Activated naive CD8-positive, alpha-beta T cell treated with anti-CD3 and anti-CD28 coated beads, Interleukin-2, amount 10 ng/mL, durations not matched to agents 7 days and 5 days (primary cell): ENCODE measurements at regions not wholly inside any gene's neighbourhood (a gene's known extent, or its start where the extent isn't known, plus 50 kb on each side); places are given as distances from the start of the nearest gene placed in this dataset.
"Not testable (repeated sequence)": the region's sequence is repeated elsewhere in the genome, so short reads cannot be mapped to it uniquely, and the experiment has no call there.

Source experiments
- ATAC-seq: fragments of 150-1000 bp; cut with Tn5 transposase; one replicate; pipeline ENCODE4 v1.10.0; 2021; ENCODE audit warnings: low read depth, moderate library complexity
- POLR2A ChIA-PET: fragments of 350-600 bp; sonication (Branson Sonifier 250); formaldehyde crosslinking; loops from one replicate; lab custom pipeline; 2021; ENCODE audit warnings: antibody characterized with exemption; lab: Charles Lee
- DNase-seq: peaks from one replicate; pipeline ENCODE4 v3.0.0; 2021
- H3K27ac Mint-ChIP-seq: one replicate; pipeline ENCODE4 v1.8.0; 2022; ENCODE audit warnings: mild to moderate bottlenecking, mixed read lengths
- H3K27me3 Mint-ChIP-seq: one replicate; pipeline ENCODE4 v1.8.0; 2022; ENCODE audit warnings: mild to moderate bottlenecking, moderate library complexity, mixed read lengths
- H3K36me3 Mint-ChIP-seq: one replicate; pipeline ENCODE4 v1.8.0; 2021; ENCODE audit warnings: mild to moderate bottlenecking, mixed read lengths
- H3K4me1 Mint-ChIP-seq: one replicate; pipeline ENCODE4 v1.8.0; 2021; ENCODE audit warnings: mixed read lengths
- H3K4me3 Mint-ChIP-seq: one replicate; pipeline ENCODE4 v1.8.0; 2022; ENCODE audit warnings: mild to moderate bottlenecking, moderate library complexity, mixed read lengths
- H3K9me3 Mint-ChIP-seq: one replicate; pipeline ENCODE4 v1.8.0; 2021; ENCODE audit warnings: mixed read lengths

GRCh38 chr6:102736941-102737368 lies 1343.4 kb downstream of the GRIK2 start:
- no peak for ATAC-seq
- Mint-ChIP-seq H3K4me1 (no peaks in the 10 kb centered on the region), H3K4me3 (no peak overlapping the region), H3K9me3 (no peaks in the 10 kb centered on the region), H3K27ac (no peak overlapping the region), H3K36me3 (no peaks in the 10 kb centered on the region), H3K27me3 (no peaks in the 10 kb centered on the region)
- POLR2A ChIA-PET, result no interaction called here
- DNase-seq, result no peak

- no peaks in the 10 kb centered on the region for H3K4me1 Mint-ChIP-seq
- no peak overlapping the region for H3K27ac Mint-ChIP-seq
- POLR2A ChIA-PET, result no interaction called here
- no peaks in the 10 kb centered on the region for H3K36me3 Mint-ChIP-seq
- H3K9me3 Mint-ChIP-seq, result no peaks in the 10 kb centered on the region
- no peaks in the 10 kb centered on the region for H3K27me3 Mint-ChIP-seq
- no peak overlapping the region for H3K4me3 Mint-ChIP-seq
- ATAC-seq (no peak), DNase-seq (no peak)
Measured at GRCh38 chr6:102732898-102733297, 1339.4 kb downstream of the GRIK2 start.

DNA sequence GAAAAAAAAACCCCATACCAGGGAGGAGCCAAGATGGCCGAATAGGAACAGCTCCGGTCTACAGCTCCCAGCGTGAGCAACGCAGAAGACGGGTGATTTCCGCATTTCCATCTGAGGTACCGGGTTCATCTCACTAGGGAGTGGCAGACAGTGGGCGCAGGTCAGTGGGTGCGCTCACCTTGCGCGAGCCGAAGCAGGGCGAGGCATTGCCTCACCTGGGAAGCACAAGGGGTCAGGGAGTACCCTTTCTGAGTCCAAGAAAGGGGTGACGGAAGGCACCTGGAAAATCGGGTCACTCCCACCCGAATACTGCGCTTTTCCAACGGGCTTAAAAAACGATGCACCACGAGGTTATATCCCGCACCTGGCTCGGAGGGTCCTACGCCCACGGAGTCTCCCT lies 1328.6 kb downstream of the GRIK2 start:
- H3K9me3 Mint-ChIP-seq, H3K36me3 Mint-ChIP-seq, H3K27me3 Mint-ChIP-seq, H3K4me1 Mint-ChIP-seq, ATAC-seq, POLR2A ChIA-PET, DNase-seq, H3K4me3 Mint-ChIP-seq, H3K27ac Mint-ChIP-seq: not testable (repeated sequence)

DNA sequence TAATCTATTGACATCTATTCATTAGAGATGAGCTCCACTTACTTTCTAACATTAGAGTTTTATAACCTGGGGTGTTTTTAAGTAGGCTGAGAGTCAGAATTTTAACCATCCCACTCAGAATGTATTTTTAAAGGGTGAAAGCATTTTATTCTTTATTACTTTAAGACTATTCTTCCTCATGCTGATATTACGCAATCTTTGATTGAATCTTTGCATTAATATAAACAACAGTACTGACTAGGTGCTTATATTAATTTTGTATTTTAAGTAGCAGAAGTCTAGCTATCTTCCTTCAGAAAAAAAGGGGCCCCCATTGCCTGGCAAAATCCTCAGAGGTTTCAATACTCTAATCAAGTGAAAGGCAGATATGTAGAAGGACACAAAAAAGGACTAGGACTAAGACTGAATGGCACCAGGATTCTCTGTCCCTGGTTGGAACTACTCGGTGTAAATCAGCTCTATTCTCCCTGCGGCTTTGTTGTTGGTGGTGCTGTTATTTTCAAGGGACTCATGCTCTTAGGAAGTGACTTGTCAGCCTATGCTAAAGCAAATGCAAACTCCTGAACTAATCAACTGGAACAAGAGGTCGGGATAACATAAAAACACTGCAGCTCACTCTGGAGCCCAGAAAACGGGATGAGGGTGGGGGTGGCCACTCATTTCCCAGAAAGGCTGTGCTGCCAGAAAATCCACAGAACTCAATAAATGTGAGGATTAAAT lies 1324.4 kb downstream of the GRIK2 start:
- Mint-ChIP-seq H3K4me3 (no peak overlapping the region), H3K4me1 (no peaks in the 10 kb centered on the region), H3K36me3 (no peaks in the 10 kb centered on the region), H3K27me3 (no peaks in the 10 kb centered on the region), H3K27ac (no peak overlapping the region), H3K9me3 (peaks cover 2% of the 10 kb centered on the region)
- ATAC-seq (no peak), DNase-seq (no peak)
- POLR2A ChIA-PET, result no interaction called here

- Mint-ChIP-seq H3K27me3 (no peaks in the 10 kb centered on the region), H3K27ac (no peak overlapping the region), H3K4me3 (no peak overlapping the region), H3K4me1 (no peaks in the 10 kb centered on the region), H3K9me3 (peaks cover 2% of the 10 kb centered on the region), H3K36me3 (no peaks in the 10 kb centered on the region)
- POLR2A ChIA-PET, result no interaction called here
- DNase-seq (no peak), ATAC-seq (no peak)
Measured at GRCh38 chr6:102717252-102717651, 1323.7 kb downstream of the GRIK2 start.

DNA sequence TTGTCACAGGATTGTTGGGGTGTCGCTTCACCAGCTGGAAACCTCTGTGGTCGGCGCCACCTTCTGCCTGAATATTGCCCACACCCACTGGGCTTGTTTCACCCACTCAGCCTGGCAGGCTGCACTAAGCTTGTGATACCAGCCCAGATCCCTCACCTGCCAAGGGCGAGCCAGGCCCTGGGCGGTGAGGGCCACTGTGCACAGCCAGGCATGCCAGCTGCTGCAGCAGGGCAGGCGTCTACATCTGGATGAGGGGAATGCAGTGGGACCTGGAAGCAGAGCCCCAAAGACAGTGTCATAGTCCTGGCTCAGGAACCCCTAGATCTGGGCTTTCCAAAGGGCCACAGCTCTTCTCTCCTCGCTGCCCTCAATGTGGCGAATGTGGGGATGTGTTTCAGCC lies 1307.5 kb downstream of the GRIK2 start:
- POLR2A ChIA-PET, result no interaction called here
- H3K9me3 Mint-ChIP-seq, result peaks cover 2% of the 10 kb centered on the region
- DNase-seq (no peak), ATAC-seq (no peak)
- H3K4me3 Mint-ChIP-seq, result no peak overlapping the region
- H3K27ac Mint-ChIP-seq, result no peak overlapping the region
- H3K36me3 Mint-ChIP-seq, result no peaks in the 10 kb centered on the region
- H3K27me3 Mint-ChIP-seq, result no peaks in the 10 kb centered on the region
- no peaks in the 10 kb centered on the region for H3K4me1 Mint-ChIP-seq

DNA sequence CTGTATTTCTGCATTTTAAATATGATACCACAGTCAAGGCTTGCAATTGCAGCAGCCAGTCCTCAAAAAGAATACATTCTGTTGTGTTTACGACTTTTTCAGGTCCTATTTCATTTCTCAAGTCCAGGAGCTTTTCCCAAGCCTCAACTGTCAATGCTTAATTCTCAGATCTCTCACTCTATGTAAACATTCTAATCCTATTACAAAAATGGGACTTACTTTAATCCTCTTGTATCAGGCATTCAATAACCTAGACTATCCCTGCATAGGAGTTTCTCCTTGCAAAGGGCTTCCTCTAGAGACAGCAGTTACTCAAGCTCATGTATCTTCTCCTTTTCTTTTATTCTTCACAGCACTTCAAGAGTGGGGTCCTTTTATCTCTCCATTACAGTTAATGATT lies 1293.0 kb downstream of the GRIK2 start:
- Mint-ChIP-seq H3K27me3 (no peaks in the 10 kb centered on the region), H3K36me3 (no peaks in the 10 kb centered on the region), H3K4me1 (no peaks in the 10 kb centered on the region), H3K4me3 (no peak overlapping the region), H3K27ac (no peak overlapping the region), H3K9me3 (no peaks in the 10 kb centered on the region)
- POLR2A ChIA-PET, result no interaction called here
- DNase-seq (no peak), ATAC-seq (no peak)

GRCh38 chr6:102680413-102680812 lies 1286.9 kb downstream of the GRIK2 start:
- Mint-ChIP-seq H3K36me3 (no peaks in the 10 kb centered on the region), H3K4me3 (no peak overlapping the region), H3K4me1 (no peaks in the 10 kb centered on the region), H3K27ac (no peak overlapping the region), H3K9me3 (no peaks in the 10 kb centered on the region), H3K27me3 (no peaks in the 10 kb centered on the region)
- DNase-seq, result no peak
- POLR2A ChIA-PET, result no interaction called here
- ATAC-seq, result no peak

DNA sequence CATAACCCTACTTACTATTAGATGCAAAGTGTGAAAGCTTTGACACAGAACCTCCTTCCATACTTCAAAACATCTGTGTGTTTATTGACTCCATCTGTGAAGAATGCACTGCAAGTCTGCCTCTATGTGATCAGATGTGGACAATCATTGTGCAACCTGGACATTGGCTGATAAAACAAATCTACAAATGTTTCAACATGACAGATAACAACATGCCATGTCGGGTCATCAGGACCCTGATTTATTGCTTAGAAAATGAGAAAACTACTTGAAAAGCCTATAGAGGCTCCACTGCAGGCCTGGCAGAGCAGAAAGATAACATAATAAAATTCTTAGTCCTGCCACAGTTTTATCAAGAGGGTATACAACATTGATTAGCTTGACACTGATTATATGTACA lies 1286.4 kb downstream of the GRIK2 start:
- DNase-seq (no peak), ATAC-seq (no peak)
- Mint-ChIP-seq H3K27ac (no peak overlapping the region), H3K4me1 (no peaks in the 10 kb centered on the region), H3K36me3 (no peaks in the 10 kb centered on the region), H3K9me3 (no peaks in the 10 kb centered on the region), H3K27me3 (no peaks in the 10 kb centered on the region), H3K4me3 (no peak overlapping the region)
- POLR2A ChIA-PET, result no interaction called here

DNA sequence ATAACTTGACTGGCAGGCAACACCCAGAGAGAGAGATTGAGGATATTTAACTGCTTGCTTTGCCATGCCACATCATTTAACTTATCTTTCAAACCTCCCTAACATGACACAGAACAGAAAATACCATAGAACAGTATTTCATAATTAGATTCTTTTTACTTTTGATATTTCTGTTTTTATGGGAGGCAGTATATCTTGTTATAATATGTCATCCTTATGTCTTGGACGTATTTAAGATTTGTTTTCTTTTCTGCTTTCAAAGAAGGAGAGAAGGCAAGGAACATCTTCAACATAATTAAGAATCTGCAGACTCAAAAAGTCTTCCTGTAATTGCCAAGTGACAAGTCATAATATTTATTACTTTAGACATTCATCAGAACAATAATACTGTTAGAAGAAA lies 1283.7 kb downstream of the GRIK2 start:
- Mint-ChIP-seq H3K9me3 (no peaks in the 10 kb centered on the region), H3K4me3 (no peak overlapping the region), H3K27me3 (no peaks in the 10 kb centered on the region), H3K36me3 (no peaks in the 10 kb centered on the region), H3K27ac (no peak overlapping the region), H3K4me1 (no peaks in the 10 kb centered on the region)
- POLR2A ChIA-PET, result no interaction called here
- ATAC-seq, result no peak
- no peak for DNase-seq

GRCh38 chr6:102670735-102671134 lies 1277.2 kb downstream of the GRIK2 start:
- Mint-ChIP-seq H3K4me3 (no peak overlapping the region), H3K36me3 (no peaks in the 10 kb centered on the region), H3K9me3 (peaks cover 2% of the 10 kb centered on the region), H3K27me3 (no peaks in the 10 kb centered on the region), H3K4me1 (no peaks in the 10 kb centered on the region), H3K27ac (no peak overlapping the region)
- DNase-seq (no peak), ATAC-seq (no peak)
- POLR2A ChIA-PET, result no interaction called here

DNA sequence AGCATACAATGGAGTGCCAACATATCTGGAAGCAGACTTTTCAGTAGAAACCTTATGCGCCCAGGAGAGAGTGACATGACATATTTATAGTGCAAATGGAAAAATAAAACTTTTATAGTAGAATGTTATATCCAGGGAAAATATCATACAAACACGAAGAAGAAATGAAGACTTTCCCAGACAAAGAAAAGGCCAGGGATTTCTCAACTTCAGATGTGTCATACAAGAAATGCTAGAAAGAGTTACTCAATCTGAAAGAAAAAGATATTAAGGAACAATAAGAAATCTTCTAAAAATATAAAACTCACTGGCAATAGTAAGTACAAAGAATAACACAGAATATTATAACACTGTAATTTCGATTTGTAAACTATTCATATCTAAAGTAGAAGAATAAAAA lies 1269.3 kb downstream of the GRIK2 start:
- Mint-ChIP-seq H3K27me3 (no peaks in the 10 kb centered on the region), H3K36me3 (no peaks in the 10 kb centered on the region), H3K4me1 (no peaks in the 10 kb centered on the region), H3K27ac (no peak overlapping the region), H3K4me3 (no peak overlapping the region), H3K9me3 (peaks cover 6% of the 10 kb centered on the region)
- POLR2A ChIA-PET, result no interaction called here
- no peak for ATAC-seq
- DNase-seq, result no peak

DNA sequence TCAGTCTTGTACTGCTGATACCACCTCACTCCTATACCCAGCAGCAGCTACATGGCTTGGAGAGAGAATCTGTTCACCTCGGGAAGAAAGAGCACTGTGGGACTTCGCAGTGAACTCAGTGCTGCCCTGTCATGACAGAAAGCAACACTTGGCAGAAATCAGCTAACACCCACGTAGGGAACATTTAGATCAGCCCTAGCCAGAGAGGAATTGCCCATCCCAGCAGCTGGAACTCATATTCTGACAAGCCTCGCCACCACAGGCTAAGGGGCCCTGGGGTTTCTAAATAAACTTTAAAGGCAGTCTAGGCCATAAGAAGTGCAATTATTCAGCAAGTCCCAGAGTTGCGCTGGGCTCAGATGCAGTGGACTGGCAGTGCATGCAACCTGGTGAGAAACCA lies 1266.8 kb downstream of the GRIK2 start:
- Mint-ChIP-seq H3K27ac (no peak overlapping the region), H3K27me3 (no peaks in the 10 kb centered on the region), H3K36me3 (no peaks in the 10 kb centered on the region), H3K4me1 (no peaks in the 10 kb centered on the region), H3K9me3 (peaks cover 4% of the 10 kb centered on the region), H3K4me3 (no peak overlapping the region)
- ATAC-seq, result no peak
- no peak for DNase-seq
- POLR2A ChIA-PET, result no interaction called here

GRCh38 chr6:102655823-102656222 lies 1262.3 kb downstream of the GRIK2 start:
- POLR2A ChIA-PET, result no interaction called here
- no peak overlapping the region for H3K4me3 Mint-ChIP-seq
- ATAC-seq, result no peak
- no peaks in the 10 kb centered on the region for H3K36me3 Mint-ChIP-seq
- DNase-seq, result no peak
- no peaks in the 10 kb centered on the region for H3K4me1 Mint-ChIP-seq
- no peaks in the 10 kb centered on the region for H3K27me3 Mint-ChIP-seq
- H3K9me3 Mint-ChIP-seq, result peaks cover 3% of the 10 kb centered on the region
- no peak overlapping the region for H3K27ac Mint-ChIP-seq

- Mint-ChIP-seq H3K4me1 (no peaks in the 10 kb centered on the region), H3K36me3 (no peaks in the 10 kb centered on the region), H3K4me3 (no peak overlapping the region), H3K9me3 (peaks cover 1% of the 10 kb centered on the region), H3K27ac (no peak overlapping the region), H3K27me3 (no peaks in the 10 kb centered on the region)
- ATAC-seq (no peak), DNase-seq (no peak)
- POLR2A ChIA-PET, result no interaction called here
Measured at GRCh38 chr6:102641426-102641825, 1247.9 kb downstream of the GRIK2 start.
